ENCODE measurements at regions not wholly inside any gene's neighbourhood (a gene's known extent, or its start where the extent isn't known, plus 50 kb on each side); places are given as distances from the start of the nearest gene placed in this dataset.

- no peak for DNase-seq (ENCODE audit: low read depth)
- H3K4me3 ChIP-seq (ENCODE audit: low read depth, low read length), result no peak overlapping the region
- TF ChIP-seq CTCF (IDR thresholded peaks at IDR 0.05; ENCODE audit: insufficient read depth, low read depth, low read length), result no peak
Measured at GRCh38 chr18:2183432-2183831, 387.9 kb downstream of the METTL4 start.

GRCh38 chr18:2186967-2187366 lies 384.3 kb downstream of the METTL4 start:
- no peak for DNase-seq (ENCODE audit: low read depth)
- H3K4me3 ChIP-seq (ENCODE audit: low read depth, low read length), result no peak overlapping the region
- no peak for TF ChIP-seq CTCF (IDR thresholded peaks at IDR 0.05; ENCODE audit: insufficient read depth, low read depth, low read length)

GRCh38 chr18:2188258-2188657 lies 383.0 kb downstream of the METTL4 start:
- no peak for TF ChIP-seq CTCF (IDR thresholded peaks at IDR 0.05; ENCODE audit: insufficient read depth, low read depth, low read length)
- no peak overlapping the region for H3K4me3 ChIP-seq (ENCODE audit: low read depth, low read length)
- DNase-seq (ENCODE audit: low read depth), result no peak

GRCh38 chr18:2191180-2191790 lies 380.0 kb downstream of the METTL4 start:
- DNase-seq (ENCODE audit: low read depth), result no peak
- no peak overlapping the region for H3K4me3 ChIP-seq (ENCODE audit: low read depth, low read length)
- no peak for TF ChIP-seq CTCF (IDR thresholded peaks at IDR 0.05; ENCODE audit: insufficient read depth, low read depth, low read length)

- TF ChIP-seq CTCF (IDR thresholded peaks at IDR 0.05; ENCODE audit: insufficient read depth, low read depth, low read length), result no peak
- H3K4me3 ChIP-seq (ENCODE audit: low read depth, low read length), result no peak overlapping the region
- no peak for DNase-seq (ENCODE audit: low read depth)
Measured at GRCh38 chr18:2192562-2192961, 378.7 kb downstream of the METTL4 start.

GRCh38 chr18:2197946-2198345 lies 373.4 kb downstream of the METTL4 start:
- no peak overlapping the region for H3K4me3 ChIP-seq (ENCODE audit: low read depth, low read length)
- no peak for DNase-seq (ENCODE audit: low read depth)
- TF ChIP-seq CTCF (IDR thresholded peaks at IDR 0.05; ENCODE audit: insufficient read depth, low read depth, low read length), result no peak

GRCh38 chr18:2199060-2199459 lies 372.2 kb downstream of the METTL4 start:
- no peak for DNase-seq (ENCODE audit: low read depth)
- no peak overlapping the region for H3K4me3 ChIP-seq (ENCODE audit: low read depth, low read length)
- TF ChIP-seq CTCF (IDR thresholded peaks at IDR 0.05; ENCODE audit: insufficient read depth, low read depth, low read length), result no peak

Measured in fibroblast of villous mesenchyme (primary cell).